Kidney (tissue), 13 donors: ENCODE measurements at regions not wholly inside any gene's neighbourhood (a gene's known extent, or its start where the extent isn't known, plus 50 kb on each side); places are given as distances from the start of the nearest gene placed in this dataset.

ENCODE experiments used
- DNase-seq, 5 donors: peaks; one replicate each; pipeline ENCODE4 v3.0.0-alpha.2; 2013 to 2020
- FAIRE-seq: peaks from 2 replicates; lab custom pipeline; 2012; peaks lifted over from hg19 to GRCh38; lab: Jason Lieb, UNC
- H3K27ac ChIP-seq, 2 donors: one replicate each; pipeline ENCODE4 v1.7.0; 2013; ENCODE audit warnings: low read depth in 2 of 2, low read length in 2 of 2, inconsistent platforms in 1 of 2
- H3K27me3 ChIP-seq: one replicate; pipeline ENCODE4 v1.7.1; 2013; ENCODE audit warnings: low read length, inconsistent platforms; ENCODE audit not compliant: control insufficient read depth, insufficient read depth
- H3K36me3 ChIP-seq, 3 donors: one replicate each; pipeline versions ENCODE4 v1.7.0 to v1.7.1; 2013; ENCODE audit warnings: low read length in 3 of 3, control low read depth in 1 of 3, inconsistent platforms in 1 of 3; ENCODE audit not compliant: insufficient read depth in 3 of 3, control insufficient read depth in 2 of 3
- H3K4me1 ChIP-seq, 3 donors: one replicate each; pipeline versions ENCODE4 v1.7.0 to v1.7.1; 2013; ENCODE audit warnings: low read length in 3 of 3, inconsistent platforms in 1 of 3, low read depth in 1 of 3; ENCODE audit not compliant: control insufficient read depth in 2 of 3, insufficient read depth in 2 of 3
- H3K4me3 ChIP-seq, 3 donors: one replicate each; pipeline versions ENCODE4 v1.7.0 to v1.8.1; 2013; ENCODE audit warnings: low read length in 3 of 3, control low read depth in 1 of 3, inconsistent platforms in 1 of 3
- H3K9ac ChIP-seq, 3 donors: one replicate each; pipeline versions ENCODE4 v1.7.0 to v1.7.1; 2013; ENCODE audit warnings: low read length in 3 of 3, control low read depth in 1 of 3, inconsistent platforms in 1 of 3
- H3K9me3 ChIP-seq, 3 donors: one replicate each; pipeline versions ENCODE4 v1.7.0 to v1.7.1; 2013; ENCODE audit warnings: low read length in 3 of 3, control low read depth in 1 of 3, inconsistent platforms in 1 of 3; ENCODE audit not compliant: control insufficient read depth in 2 of 3, insufficient read depth in 1 of 3
- CTCF ChIP-seq: IDR thresholded peaks from 3 replicates; pipeline ENCODE4 v1.5.1; 2012; ENCODE audit warnings: mild to moderate bottlenecking, moderate library complexity, borderline replicate concordance; ENCODE audit not compliant: insufficient read depth; ENCODE audit errors: extremely low read depth
- intact Hi-C: fragments of 100-400 bp; cut with DNase I; formaldehyde crosslinking; loops from one replicate; pipeline ENCODE4 v1.11.1; 2022
- donor health status: control.
- donor health status: control.
- donor health status: control.
- donor health status: control.
- donor health status: control.
- donor health status: DM: yes; HTN: yes; CAD: no.
- donor health status: Normal renal cell carcinoma (clear cell type).

- H3K36me3 ChIP-seq: no peaks in the 10 kb centered on the region
- no peak overlapping the region for H3K27ac ChIP-seq
- H3K9ac ChIP-seq: no peak overlapping the region
- no peak for FAIRE-seq
- H3K4me3 ChIP-seq: no peak overlapping the region
- no peak for DNase-seq
- intact Hi-C loops: no loop called here
- no peaks in the 10 kb centered on the region for H3K4me1 ChIP-seq
- TF ChIP-seq CTCF: no peak
- no peaks in the 10 kb centered on the region for H3K27me3 ChIP-seq
- peaks cover 0 to 5% (median 4%) of the 10 kb centered on the region in 3 donors for H3K9me3 ChIP-seq
These were observed 621.9 kb upstream of the CCDC54 start for GRCh38 chr3:106755336-106755735.

GRCh38 chr3:106756901-106757300, 620.3 kb upstream of the CCDC54 start:
- no peak for FAIRE-seq
- intact Hi-C loops: no loop called here
- H3K9ac ChIP-seq: no peak overlapping the region

DNA sequence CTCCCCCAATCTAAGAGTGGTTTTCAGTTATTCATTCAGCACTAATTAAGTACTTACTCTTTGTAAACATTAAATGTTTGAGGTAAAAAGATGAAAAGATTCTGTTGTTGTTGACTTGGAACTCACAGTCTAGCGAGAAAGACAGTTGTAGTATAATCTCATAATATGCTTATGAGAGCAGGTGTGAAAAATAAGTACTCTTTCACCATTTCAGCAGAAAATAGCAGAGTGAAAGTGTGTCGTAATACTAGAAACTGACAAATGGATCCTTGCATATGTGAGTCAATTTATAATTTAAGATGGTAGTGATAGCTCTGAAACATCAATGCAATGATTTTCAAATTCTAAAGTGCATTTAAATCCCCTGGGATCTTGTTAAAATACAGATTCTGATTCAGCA, 618.8 kb upstream of the CCDC54 start:
- Histone ChIP-seq H3K4me1 (no peaks in the 10 kb centered on the region), H3K9ac (no peak overlapping the region), H3K27me3 (no peaks in the 10 kb centered on the region), H3K4me3 (no peak overlapping the region), H3K9me3 (peaks cover 0 to 5% (median 4%) of the 10 kb centered on the region in 3 donors), H3K27ac (no peak overlapping the region), H3K36me3 (no peaks in the 10 kb centered on the region)
- intact Hi-C loops: no loop called here
- FAIRE-seq (no peak), DNase-seq (no peak)
- no peak for TF ChIP-seq CTCF

More at GRCh38 chr3:106756901-106757300, 620.3 kb upstream of the CCDC54 start:
- no peak for DNase-seq
- Histone ChIP-seq H3K36me3 (no peaks in the 10 kb centered on the region), H3K4me1 (no peaks in the 10 kb centered on the region), H3K4me3 (no peak overlapping the region), H3K9me3 (peaks cover 0 to 5% (median 4%) of the 10 kb centered on the region in 3 donors), H3K27ac (no peak overlapping the region), H3K27me3 (no peaks in the 10 kb centered on the region)
- TF ChIP-seq CTCF: no peak

DNA sequence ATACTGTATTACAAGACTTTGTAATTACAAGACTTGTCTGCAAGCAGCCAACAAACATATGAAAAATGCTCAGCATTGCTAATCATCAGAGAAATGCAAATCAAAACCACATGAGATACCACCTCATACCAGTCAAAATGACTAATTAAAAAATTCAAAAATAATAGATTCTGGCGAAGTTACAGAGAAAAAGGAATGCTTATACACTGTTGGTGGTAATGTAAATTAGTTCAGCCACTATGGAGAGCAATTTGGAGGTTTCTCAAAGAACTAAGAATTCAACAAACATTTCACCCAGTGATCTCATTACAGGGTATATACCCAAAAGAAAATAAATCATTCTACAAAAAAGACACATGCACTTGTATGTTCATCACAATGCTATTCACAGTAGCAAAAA, 617.5 kb upstream of the CCDC54 start:
- Histone ChIP-seq H3K27ac (no peak overlapping the region), H3K36me3 (no peaks in the 10 kb centered on the region), H3K9me3 (peaks cover 0 to 5% (median 4%) of the 10 kb centered on the region in 3 donors), H3K27me3 (no peaks in the 10 kb centered on the region), H3K4me3 (no peak overlapping the region), H3K9ac (no peak overlapping the region), H3K4me1 (no peaks in the 10 kb centered on the region)
- no peak for TF ChIP-seq CTCF
- no peak for DNase-seq
- intact Hi-C loops: no loop called here
- FAIRE-seq: no peak
